Ishikawa (cell line): ENCODE measurements at regions not wholly inside any gene's neighbourhood (a gene's known extent, or its start where the extent isn't known, plus 50 kb on each side); places are given as distances from the start of the nearest gene placed in this dataset.

Experiments used
- EP300 ChIP-seq: IDR thresholded peaks from 2 replicates; pipeline ENCODE4 v1.6.1; 2012; ENCODE audit warnings: borderline replicate concordance
- TEAD4 ChIP-seq: IDR thresholded peaks from 2 replicates; pipeline ENCODE4 v1.6.1; 2012
- USF1 ChIP-seq: IDR thresholded peaks from 2 replicates; pipeline ENCODE4 v1.6.1; 2012
- YY1 ChIP-seq: IDR thresholded peaks from 2 replicates; pipeline ENCODE4 v1.6.1; 2012; ENCODE audit warnings: low read depth
- ZBTB7A ChIP-seq: IDR thresholded peaks from 2 replicates; pipeline ENCODE4 v1.6.1; 2012; ENCODE audit warnings: low read depth

GRCh38 chr14:96625426-96625985, 123.3 kb downstream of the PAPOLA start:
- no peak for TF ChIP-seq EP300
- no peak for TF ChIP-seq USF1
- TF ChIP-seq YY1: no peak
- TF ChIP-seq TEAD4: no peak
- no peak for TF ChIP-seq ZBTB7A
